Fibroblast of villous mesenchyme (primary cell): ENCODE measurements at regions not wholly inside any gene's neighbourhood (a gene's known extent, or its start where the extent isn't known, plus 50 kb on each side); places are given as distances from the start of the nearest gene placed in this dataset.

Source experiments
- DNase-seq: peaks from one replicate; pipeline ENCODE4 v3.0.0-alpha.2; 2010; ENCODE audit warnings: low read depth
- H3K4me3 ChIP-seq: 2 replicates; pipeline ENCODE4 v1.5.1; 2011; ENCODE audit warnings: low read depth, mild to moderate bottlenecking, low read length
- CTCF ChIP-seq: IDR thresholded peaks from 2 replicates; pipeline ENCODE4 v1.5.1; 2012; ENCODE audit warnings: low read depth, mild to moderate bottlenecking, low read length; ENCODE audit not compliant: insufficient read depth

GRCh38 chr12:115422845-115423545 is 739.0 kb upstream of the TBX3 start:
- DNase-seq: no peak
- no peak for TF ChIP-seq CTCF

GRCh38 chr12:115421796-115422709 is 738.1 kb upstream of the TBX3 start:
- DNase-seq: no peak
- TF ChIP-seq CTCF: no peak
- no peak overlapping the region for H3K4me3 ChIP-seq

More at GRCh38 chr12:115422845-115423545, 739.0 kb upstream of the TBX3 start:
- no peak overlapping the region for H3K4me3 ChIP-seq

- TF ChIP-seq CTCF: no peak
- H3K4me3 ChIP-seq: no peak overlapping the region
- no peak for DNase-seq
These were observed 737.4 kb upstream of the TBX3 start for GRCh38 chr12:115421350-115421749.

- no peak overlapping the region for H3K4me3 ChIP-seq
- TF ChIP-seq CTCF: no peak
- no peak for DNase-seq
These were observed 735.2 kb upstream of the TBX3 start for GRCh38 chr12:115419145-115419646.

GRCh38 chr12:115417610-115418009 is 733.6 kb upstream of the TBX3 start:
- no peak for DNase-seq
- H3K4me3 ChIP-seq: no peak overlapping the region
- no peak for TF ChIP-seq CTCF

- TF ChIP-seq CTCF: no peak
- no peak overlapping the region for H3K4me3 ChIP-seq
- no peak for DNase-seq
These were observed 732.9 kb upstream of the TBX3 start for GRCh38 chr12:115416869-115417268.
